Putamen (tissue), 1 donor: ENCODE measurements at regions not wholly inside any gene's neighbourhood (a gene's known extent, or its start where the extent isn't known, plus 50 kb on each side); places are given as distances from the start of the nearest gene placed in this dataset.
"Not testable (repeated sequence)": the region's sequence is repeated elsewhere in the genome, so short reads cannot be mapped to it uniquely, and the experiment has no call there.

ENCODE experiments used
- DNase-seq: peaks from one replicate; pipeline ENCODE4 v3.0.0-alpha.2; 2016; ENCODE audit warnings: low spot score

- not testable (repeated sequence) for DNase-seq
These were observed 52.3 kb upstream of the MAN1A2 start for GRCh38 chr1:117314951-117315350.

- no peak for DNase-seq
These were observed 53.7 kb upstream of the MAN1A2 start for GRCh38 chr1:117313555-117313954.

GRCh38 chr1:117312453-117313138 is 54.7 kb upstream of the MAN1A2 start:
- no peak for DNase-seq

- peak; percentile 19 for DNase-seq
These were observed 58.8 kb upstream of the MAN1A2 start for GRCh38 chr1:117308311-117308916.

- DNase-seq: no peak
These were observed 65.3 kb upstream of the MAN1A2 start for GRCh38 chr1:117301901-117302300.

- not testable (repeated sequence) for DNase-seq
These were observed 67.1 kb upstream of the MAN1A2 start for GRCh38 chr1:117300183-117300582.

- DNase-seq: no peak
These were observed 72.2 kb upstream of the MAN1A2 start for GRCh38 chr1:117295001-117295400.

GRCh38 chr1:117290890-117291289 is 76.4 kb upstream of the MAN1A2 start:
- DNase-seq: no peak

GRCh38 chr1:117289316-117289870 is 77.9 kb upstream of the MAN1A2 start:
- DNase-seq: no peak

GRCh38 chr1:117286562-117286961 is 75.8 kb upstream of the VTCN1 start:
- DNase-seq: no peak

GRCh38 chr1:117286145-117286544 is 75.4 kb upstream of the VTCN1 start:
- no peak for DNase-seq

- peak; percentile 53 for DNase-seq
These were observed 73.9 kb upstream of the VTCN1 start for GRCh38 chr1:117284399-117285215.

- DNase-seq: no peak
These were observed 67.8 kb upstream of the VTCN1 start for GRCh38 chr1:117278531-117278930.

GRCh38 chr1:117275055-117275454 is 64.3 kb upstream of the VTCN1 start:
- DNase-seq: peak; percentile 19

GRCh38 chr1:117271959-117272358 is 61.2 kb upstream of the VTCN1 start:
- no peak for DNase-seq

GRCh38 chr1:117271129-117271528 is 60.4 kb upstream of the VTCN1 start:
- DNase-seq: no peak

- no peak for DNase-seq
These were observed 60.0 kb upstream of the VTCN1 start for GRCh38 chr1:117270679-117271078.

- no peak for DNase-seq
These were observed 58.1 kb upstream of the VTCN1 start for GRCh38 chr1:117268535-117269455.

GRCh38 chr1:117267232-117267774 is 56.6 kb upstream of the VTCN1 start:
- DNase-seq: no peak

GRCh38 chr1:117262976-117263375 is 52.2 kb upstream of the VTCN1 start:
- no peak for DNase-seq

- DNase-seq: no peak
These were observed 50.7 kb upstream of the VTCN1 start for GRCh38 chr1:117261424-117261785.
